ENCODE measurements at regions not wholly inside any gene's neighbourhood (a gene's known extent, or its start where the extent isn't known, plus 50 kb on each side); places are given as distances from the start of the nearest gene placed in this dataset.

GRCh38 chr3:104234442-104235194, 1132.1 kb upstream of the ALCAM start:
- no peak for TF ChIP-seq GATA3 (IDR thresholded peaks at IDR 0.05; ENCODE audit: low read depth, low read length)
- TF ChIP-seq GATA2 (IDR thresholded peaks at IDR 0.05; ENCODE audit: low read depth, low read length) = no peak
